HG02970 (cell line): ENCODE measurements at regions not wholly inside any gene's neighbourhood (a gene's known extent, or its start where the extent isn't known, plus 50 kb on each side); places are given as distances from the start of the nearest gene placed in this dataset.

ENCODE experiments used
- ATAC-seq: cut with Tn5 transposase; IDR thresholded peaks from one replicate; pipeline ENCODE4 v1.9.1; 2021; ENCODE audit warnings: mild to moderate bottlenecking, moderate library complexity, moderate number of reproducible peaks; ENCODE audit not compliant: unreplicated experiment, low FRiP score

GRCh38 chr5:97832645-97833296, 649.7 kb upstream of the RIOK2 start:
- ATAC-seq, result no peak

- no peak for ATAC-seq
Observed at GRCh38 chr5:97834561-97834960, 651.5 kb upstream of the RIOK2 start.

- ATAC-seq, result no peak
Observed at GRCh38 chr5:97835112-97835511, 652.1 kb upstream of the RIOK2 start.

GRCh38 chr5:97836816-97837215, 653.8 kb upstream of the RIOK2 start:
- no peak for ATAC-seq

- ATAC-seq, result peak; percentile 94
Observed at GRCh38 chr5:97838214-97838613, 655.2 kb upstream of the RIOK2 start.

- no peak for ATAC-seq
Observed at GRCh38 chr5:97839341-97840086, 656.5 kb upstream of the RIOK2 start.

GRCh38 chr5:97840643-97841042, 657.6 kb upstream of the RIOK2 start:
- ATAC-seq, result no peak

GRCh38 chr5:97842687-97843086, 659.6 kb upstream of the RIOK2 start:
- ATAC-seq, result no peak

GRCh38 chr5:97844797-97845196, 661.8 kb upstream of the RIOK2 start:
- ATAC-seq, result no peak

GRCh38 chr5:97846643-97847042, 663.6 kb upstream of the RIOK2 start:
- no peak for ATAC-seq

GRCh38 chr5:97847920-97848631, 665.0 kb upstream of the RIOK2 start:
- no peak for ATAC-seq

- ATAC-seq, result no peak
Observed at GRCh38 chr5:97851036-97851435, 668.0 kb upstream of the RIOK2 start.

- ATAC-seq, result no peak
Observed at GRCh38 chr5:97854871-97855762, 672.1 kb upstream of the RIOK2 start.

- no peak for ATAC-seq
Observed at GRCh38 chr5:97874491-97874890, 691.4 kb upstream of the RIOK2 start.

GRCh38 chr5:97876272-97876671, 693.2 kb upstream of the RIOK2 start:
- no peak for ATAC-seq

GRCh38 chr5:97877588-97877987, 694.5 kb upstream of the RIOK2 start:
- ATAC-seq, result no peak

- peak; percentile 95 for ATAC-seq
Observed at GRCh38 chr5:97888439-97888838, 705.4 kb upstream of the RIOK2 start.

GRCh38 chr5:97891971-97892370, 708.9 kb upstream of the RIOK2 start:
- no peak for ATAC-seq

GRCh38 chr5:97903742-97904141, 720.7 kb upstream of the RIOK2 start:
- ATAC-seq, result no peak

GRCh38 chr5:97906135-97906534, 723.1 kb upstream of the RIOK2 start:
- no peak for ATAC-seq
